MG63 (cell line): ENCODE measurements at regions not wholly inside any gene's neighbourhood (a gene's known extent, or its start where the extent isn't known, plus 50 kb on each side); places are given as distances from the start of the nearest gene placed in this dataset.

Experiments used
- DNase-seq: peaks from one replicate; pipeline ENCODE4 v3.0.0-alpha.2; 2020
- H3K27me3 ChIP-seq: fragments of 250-450 bp; sonication (Bioruptor Pico); 2 replicates; pipeline ENCODE4 v1.5.1; 2020; ENCODE audit warnings: mild to moderate bottlenecking, moderate library complexity
- H3K36me3 ChIP-seq: fragments of 250-450 bp; sonication (Bioruptor Pico); 2 replicates; pipeline ENCODE4 v1.5.1; 2020; ENCODE audit warnings: mild to moderate bottlenecking, moderate library complexity
- H3K4me3 ChIP-seq: fragments of 250-450 bp; sonication (Bioruptor Pico); 2 replicates; pipeline ENCODE4 v1.5.1; 2020; ENCODE audit warnings: mild to moderate bottlenecking, moderate library complexity
- H3K9me3 ChIP-seq: fragments of 250-450 bp; sonication (Bioruptor Pico); 2 replicates; pipeline ENCODE4 v1.5.1; 2020; ENCODE audit warnings: mild to moderate bottlenecking, moderate library complexity

DNA sequence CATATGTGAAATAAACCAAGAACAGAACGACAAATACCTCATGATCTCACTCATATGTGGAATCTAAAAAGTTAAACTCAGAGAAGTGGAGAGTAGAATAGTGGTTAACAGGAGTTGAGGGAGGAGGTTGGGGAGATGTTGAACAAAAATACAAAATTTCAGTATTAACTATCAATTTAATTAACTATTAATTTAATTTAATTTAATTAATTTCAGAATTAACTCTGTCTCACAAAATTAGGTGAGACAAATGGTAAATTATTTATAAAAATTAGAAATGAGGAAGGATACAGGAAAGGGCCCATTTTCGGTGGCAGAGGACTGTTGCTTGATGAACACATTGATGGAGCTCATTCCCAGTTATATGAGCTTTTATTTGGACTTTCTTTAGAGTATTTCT lies 166.0 kb upstream of the FAM83B start:
- Histone ChIP-seq H3K9me3 (no peaks in the 10 kb centered on the region), H3K4me3 (no peak overlapping the region), H3K36me3 (no peaks in the 10 kb centered on the region), H3K27me3 (no peaks in the 10 kb centered on the region)
- no peak for DNase-seq

DNA sequence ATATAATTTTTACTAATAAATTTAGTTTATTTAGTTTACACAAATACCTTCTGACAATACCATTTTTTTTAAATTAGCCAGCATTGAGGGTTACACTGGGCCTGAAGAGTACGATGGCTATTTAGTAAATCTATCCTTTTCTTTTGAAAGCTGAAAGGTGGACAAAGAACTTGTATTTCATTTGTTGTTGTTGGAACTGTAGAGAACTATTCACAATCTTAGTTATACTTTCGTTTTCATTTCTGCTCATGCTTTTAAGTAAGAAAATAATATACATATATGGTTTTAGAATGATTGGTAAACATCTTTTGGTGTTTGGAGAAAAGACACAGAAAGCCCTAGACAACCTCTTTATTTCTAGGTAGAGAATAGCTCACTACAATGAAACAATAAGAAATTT lies 165.3 kb upstream of the FAM83B start:
- no peaks in the 10 kb centered on the region for H3K36me3 ChIP-seq
- DNase-seq, result no peak

DNA sequence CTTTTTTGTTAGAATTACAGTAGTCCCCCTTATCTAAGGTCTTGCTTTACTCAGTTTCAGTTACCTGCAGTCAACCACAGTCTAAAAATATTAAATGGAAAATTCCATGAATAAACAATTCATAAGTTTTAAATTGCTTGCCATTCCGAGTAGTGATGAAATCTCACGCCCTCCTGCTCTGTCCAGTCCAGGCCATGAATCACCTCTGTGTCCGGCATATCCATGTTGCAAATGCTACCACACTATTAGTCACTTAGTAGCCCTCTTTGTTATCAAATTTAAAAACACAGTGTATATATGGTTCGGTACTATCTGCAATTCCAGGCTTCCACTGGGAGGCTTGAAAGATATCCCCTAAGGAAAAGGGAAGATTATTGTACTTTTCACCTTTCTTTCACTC lies 164.6 kb upstream of the FAM83B start:
- Histone ChIP-seq H3K9me3 (no peaks in the 10 kb centered on the region), H3K4me3 (no peak overlapping the region), H3K27me3 (no peaks in the 10 kb centered on the region), H3K36me3 (no peaks in the 10 kb centered on the region)
- DNase-seq, result peak; percentile 1

More for the DNA sequence above, 165.3 kb upstream of the FAM83B start:
- H3K4me3 ChIP-seq, result no peak overlapping the region
- no peaks in the 10 kb centered on the region for H3K27me3 ChIP-seq
- no peaks in the 10 kb centered on the region for H3K9me3 ChIP-seq

DNA sequence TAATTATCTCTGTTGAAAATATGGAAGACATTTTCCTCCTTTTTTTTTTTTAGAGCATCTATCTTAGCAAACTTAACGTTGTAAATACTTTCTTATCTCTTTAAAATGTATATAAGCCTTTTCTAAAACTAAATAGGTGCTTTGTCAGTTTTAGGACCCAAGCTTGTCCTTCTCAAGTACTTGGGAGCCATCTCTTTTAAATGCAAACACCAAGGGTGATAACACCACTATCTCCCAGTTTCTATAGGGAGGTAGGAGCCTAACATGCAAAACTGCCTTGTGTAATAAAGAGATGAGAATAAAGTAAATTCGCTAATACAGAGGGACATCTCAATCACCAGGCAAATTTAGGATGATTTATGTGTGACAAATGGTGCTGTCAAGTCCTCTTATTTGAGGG lies 157.0 kb upstream of the FAM83B start:
- H3K36me3 ChIP-seq, result no peaks in the 10 kb centered on the region
- H3K27me3 ChIP-seq, result no peaks in the 10 kb centered on the region
- H3K9me3 ChIP-seq, result no peaks in the 10 kb centered on the region
- H3K4me3 ChIP-seq, result no peak overlapping the region
- DNase-seq, result no peak

DNA sequence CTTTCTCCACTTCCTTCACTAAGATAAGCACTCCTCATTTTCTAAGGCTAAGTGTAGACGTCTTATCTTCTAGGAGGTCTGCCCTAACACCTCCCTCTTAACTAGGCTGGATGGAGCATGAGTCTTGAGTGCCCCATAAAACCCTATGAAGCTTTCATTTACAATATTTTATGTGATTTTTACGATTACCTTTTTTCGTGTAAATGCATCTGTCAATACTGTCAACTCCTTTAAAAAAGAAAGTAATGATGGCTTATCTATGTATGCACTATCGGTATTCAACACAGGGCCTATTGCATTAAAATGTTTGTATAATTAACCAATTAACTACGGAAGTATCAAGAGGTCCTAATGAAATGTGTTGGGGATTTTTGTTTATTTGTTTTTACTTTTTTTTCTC lies 156.0 kb upstream of the FAM83B start:
- Histone ChIP-seq H3K9me3 (no peaks in the 10 kb centered on the region), H3K4me3 (no peak overlapping the region), H3K36me3 (no peaks in the 10 kb centered on the region), H3K27me3 (no peaks in the 10 kb centered on the region)
- DNase-seq, result no peak

DNA sequence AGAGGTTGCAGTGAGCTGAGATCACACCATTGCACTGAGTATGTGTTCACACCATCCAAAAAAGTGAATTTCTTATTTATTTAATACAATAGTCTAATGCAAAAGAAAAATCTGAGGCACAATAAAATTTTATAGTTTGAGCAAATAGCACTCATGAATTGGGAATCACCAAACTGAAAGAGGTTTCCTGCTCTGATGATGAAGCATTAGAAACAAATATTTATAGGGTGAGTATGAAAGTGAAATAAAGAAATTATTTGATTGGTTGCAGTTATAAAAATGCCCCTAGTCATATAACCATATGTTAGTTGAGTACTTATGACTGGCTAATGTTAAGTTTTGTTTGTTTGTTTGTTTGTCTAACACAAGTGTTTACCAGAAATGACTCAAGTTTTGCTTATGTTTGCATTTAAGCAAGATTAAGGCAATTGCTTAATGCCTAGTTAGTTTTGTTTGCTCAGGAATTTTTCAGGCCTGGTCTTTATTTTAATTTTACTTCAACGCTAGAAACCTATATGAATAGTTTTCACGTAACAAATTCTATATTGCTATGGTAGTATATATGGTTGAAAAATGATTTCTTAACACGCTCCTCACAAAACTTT lies 151.5 kb upstream of the FAM83B start:
- H3K4me3 ChIP-seq, result no peak overlapping the region
- no peaks in the 10 kb centered on the region for H3K36me3 ChIP-seq
- H3K9me3 ChIP-seq, result no peaks in the 10 kb centered on the region
- DNase-seq, result no peak
- H3K27me3 ChIP-seq, result no peaks in the 10 kb centered on the region

DNA sequence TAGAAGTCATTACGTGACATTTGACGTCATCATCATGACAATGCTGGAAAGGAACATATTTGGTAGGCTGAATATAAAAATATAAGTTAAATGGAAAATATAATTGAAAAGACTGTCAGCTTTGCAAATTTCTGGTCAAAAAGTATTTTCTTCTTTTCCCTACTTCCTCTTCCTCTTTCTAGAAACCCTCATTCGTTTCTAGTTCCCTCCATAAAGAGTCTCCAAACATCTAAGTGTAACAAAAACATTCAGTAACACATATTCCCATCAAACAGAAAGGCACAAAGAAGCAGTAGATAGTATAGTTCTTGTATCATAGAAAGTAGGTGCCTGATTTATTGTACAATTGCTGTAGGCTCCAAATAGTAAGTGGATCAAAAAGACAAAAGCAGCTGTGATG lies 150.8 kb upstream of the FAM83B start:
- DNase-seq, result no peak
- H3K4me3 ChIP-seq, result no peak overlapping the region
- no peaks in the 10 kb centered on the region for H3K27me3 ChIP-seq
- no peaks in the 10 kb centered on the region for H3K9me3 ChIP-seq
- H3K36me3 ChIP-seq, result no peaks in the 10 kb centered on the region

DNA sequence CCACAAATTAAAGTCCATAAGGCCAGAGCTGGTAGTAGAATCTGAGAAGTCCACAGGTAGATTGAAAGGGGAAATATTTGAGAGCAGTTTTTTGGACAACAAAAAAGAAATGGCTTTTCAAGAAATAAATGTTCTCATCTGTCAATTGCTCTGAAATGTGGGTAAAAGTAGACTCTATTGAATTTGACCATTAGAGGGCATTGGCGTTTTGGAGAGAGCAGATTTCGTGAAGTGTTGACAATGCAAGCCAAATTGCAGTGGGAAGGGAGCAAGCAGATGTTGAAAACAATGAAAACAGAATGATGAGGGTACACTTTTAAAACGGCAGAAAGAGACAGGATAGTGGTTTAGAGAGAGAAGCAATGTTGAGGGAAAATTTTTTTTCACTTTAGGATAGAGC lies 149.1 kb upstream of the FAM83B start:
- Histone ChIP-seq H3K9me3 (no peaks in the 10 kb centered on the region), H3K27me3 (no peaks in the 10 kb centered on the region), H3K36me3 (no peaks in the 10 kb centered on the region), H3K4me3 (no peak overlapping the region)
- DNase-seq, result no peak

DNA sequence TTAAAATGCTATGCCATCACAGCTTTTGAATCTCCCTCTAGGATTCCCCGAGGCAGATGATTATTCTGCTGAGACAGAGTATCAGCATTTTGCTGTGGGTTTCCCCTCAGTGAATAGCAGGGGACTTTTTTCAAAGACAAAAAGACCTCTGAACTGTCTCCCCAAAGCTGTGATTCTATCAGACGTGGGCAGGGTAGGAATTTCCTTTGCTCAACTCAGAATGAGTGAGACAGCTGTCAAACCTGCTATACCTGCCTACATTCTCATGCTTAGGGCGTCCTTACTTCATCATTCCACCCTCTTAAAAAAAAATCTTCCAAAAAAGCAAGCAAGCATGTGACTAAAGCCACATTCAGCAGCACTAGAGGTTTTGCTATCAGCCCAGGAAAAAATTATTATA lies 147.6 kb upstream of the FAM83B start:
- Histone ChIP-seq H3K9me3 (no peaks in the 10 kb centered on the region), H3K4me3 (no peak overlapping the region), H3K36me3 (no peaks in the 10 kb centered on the region), H3K27me3 (no peaks in the 10 kb centered on the region)
- no peak for DNase-seq

DNA sequence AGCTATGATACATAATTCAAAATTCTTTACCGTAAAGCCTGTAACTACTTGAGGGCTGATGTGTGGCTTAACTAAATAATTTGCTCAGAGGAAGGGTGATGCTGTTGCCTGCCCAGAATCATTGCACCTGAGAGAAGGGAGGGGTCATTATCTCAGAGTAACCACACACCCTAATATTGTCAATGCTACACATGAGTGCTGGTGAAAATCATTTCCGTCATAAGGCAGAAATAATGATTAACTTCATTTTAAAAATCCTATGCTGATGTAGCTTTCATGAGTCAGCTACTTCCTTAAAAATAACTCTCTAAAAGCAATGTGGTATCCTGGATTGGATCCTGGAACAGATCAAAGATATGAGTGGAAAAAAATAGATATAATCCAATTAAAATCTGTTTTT lies 146.4 kb upstream of the FAM83B start:
- H3K27me3 ChIP-seq, result no peaks in the 10 kb centered on the region
- no peaks in the 10 kb centered on the region for H3K9me3 ChIP-seq
- H3K4me3 ChIP-seq, result no peak overlapping the region
- no peaks in the 10 kb centered on the region for H3K36me3 ChIP-seq
- DNase-seq, result no peak

DNA sequence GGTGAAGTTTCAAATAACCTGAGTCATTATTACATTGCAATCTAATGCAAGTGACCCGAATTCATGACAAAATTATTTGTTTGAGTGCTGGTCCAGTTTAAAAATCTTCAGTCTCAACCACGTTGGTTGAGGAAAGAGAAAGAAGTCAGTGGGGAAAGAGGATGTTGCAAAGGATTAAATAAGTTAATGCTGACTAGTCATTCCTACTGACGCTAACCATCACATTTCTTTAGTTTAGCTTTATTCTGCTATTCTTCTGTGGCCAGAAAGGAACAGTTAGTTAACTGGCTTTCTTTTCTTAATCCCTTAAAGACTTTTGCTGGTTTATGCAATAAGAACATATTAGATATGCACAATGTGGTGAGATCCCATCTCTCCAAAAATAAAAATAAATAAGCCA lies 143.8 kb upstream of the FAM83B start:
- Histone ChIP-seq H3K4me3 (no peak overlapping the region), H3K36me3 (no peaks in the 10 kb centered on the region), H3K27me3 (no peaks in the 10 kb centered on the region), H3K9me3 (no peaks in the 10 kb centered on the region)
- DNase-seq, result no peak

DNA sequence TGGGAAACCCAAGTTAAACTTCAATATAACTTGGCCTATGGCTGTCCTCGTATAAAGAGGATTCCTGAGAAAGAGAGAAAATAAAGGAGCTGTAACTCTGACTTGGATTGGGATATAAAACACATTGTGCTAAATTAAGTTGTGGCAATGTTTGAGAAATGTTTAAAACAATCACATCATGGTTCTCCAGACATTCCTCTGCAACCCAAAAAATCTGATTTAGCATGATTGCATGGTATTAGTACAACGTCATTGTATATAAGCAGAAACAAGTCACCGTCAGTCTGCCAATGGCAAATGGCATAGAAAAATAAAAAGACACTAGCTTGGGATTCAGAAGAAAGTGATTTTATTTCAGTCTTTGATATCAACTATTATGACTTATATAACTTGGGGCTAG lies 140.2 kb upstream of the FAM83B start:
- H3K4me3 ChIP-seq, result no peak overlapping the region
- H3K36me3 ChIP-seq, result no peaks in the 10 kb centered on the region
- no peaks in the 10 kb centered on the region for H3K9me3 ChIP-seq
- H3K27me3 ChIP-seq, result no peaks in the 10 kb centered on the region
- no peak for DNase-seq

DNA sequence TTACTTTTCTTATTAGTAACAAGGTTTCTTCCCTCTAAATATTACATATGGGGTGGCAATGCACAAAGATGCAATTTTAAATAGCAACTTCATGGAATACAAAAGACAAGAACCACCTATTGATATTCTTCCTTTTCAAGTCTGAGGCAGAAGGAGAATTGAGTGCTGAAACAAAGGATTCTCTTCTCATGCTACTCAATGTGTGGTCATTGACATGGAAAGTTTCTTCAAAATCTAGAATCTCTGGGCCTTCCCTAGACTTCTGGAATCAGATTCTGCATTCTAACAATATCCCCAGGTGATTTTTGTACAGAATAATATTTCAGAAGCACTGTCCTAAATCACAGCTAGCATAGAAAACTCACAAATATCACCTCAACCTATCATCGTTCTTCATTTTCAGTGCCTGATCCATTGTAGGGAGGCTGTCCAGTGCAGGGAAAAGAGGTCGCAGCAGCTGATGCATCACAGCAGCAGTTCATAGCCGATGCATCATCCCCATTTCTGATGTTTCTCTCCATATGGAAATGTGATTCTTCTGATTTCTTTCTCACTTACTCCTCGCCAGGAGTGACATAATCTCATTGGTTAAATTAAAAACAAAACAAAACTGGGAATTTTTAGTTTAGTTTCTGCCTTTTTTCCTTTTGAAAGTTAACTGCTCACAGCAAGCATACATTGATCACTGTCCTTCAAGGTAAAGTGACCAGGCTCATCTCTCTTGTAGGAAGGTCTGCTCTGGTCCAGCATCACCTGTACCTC lies 139.5 kb upstream of the FAM83B start:
- Histone ChIP-seq H3K9me3 (no peaks in the 10 kb centered on the region), H3K4me3 (no peak overlapping the region), H3K27me3 (no peaks in the 10 kb centered on the region), H3K36me3 (no peaks in the 10 kb centered on the region)
- DNase-seq, result no peak

DNA sequence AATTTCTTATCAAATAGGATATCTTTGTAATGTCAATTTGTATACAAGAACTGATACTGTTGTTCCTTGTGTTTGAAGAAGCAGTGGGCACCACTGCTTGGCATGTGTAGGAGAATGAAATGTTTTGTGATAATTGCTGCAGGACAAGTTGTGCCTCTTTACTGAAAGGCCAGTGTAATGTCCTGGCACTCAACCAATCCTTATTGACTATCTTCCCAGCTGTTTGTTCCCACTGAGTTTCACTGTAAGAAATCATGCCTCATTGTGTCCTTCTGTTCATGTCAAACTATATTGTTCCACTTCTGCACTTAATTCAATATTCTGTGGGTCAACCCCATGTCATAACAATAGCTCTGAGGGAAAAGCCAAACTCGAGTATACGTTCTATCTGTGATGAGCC lies 136.1 kb upstream of the FAM83B start:
- Histone ChIP-seq H3K36me3 (no peaks in the 10 kb centered on the region), H3K4me3 (no peak overlapping the region), H3K9me3 (no peaks in the 10 kb centered on the region), H3K27me3 (no peaks in the 10 kb centered on the region)
- no peak for DNase-seq

DNA sequence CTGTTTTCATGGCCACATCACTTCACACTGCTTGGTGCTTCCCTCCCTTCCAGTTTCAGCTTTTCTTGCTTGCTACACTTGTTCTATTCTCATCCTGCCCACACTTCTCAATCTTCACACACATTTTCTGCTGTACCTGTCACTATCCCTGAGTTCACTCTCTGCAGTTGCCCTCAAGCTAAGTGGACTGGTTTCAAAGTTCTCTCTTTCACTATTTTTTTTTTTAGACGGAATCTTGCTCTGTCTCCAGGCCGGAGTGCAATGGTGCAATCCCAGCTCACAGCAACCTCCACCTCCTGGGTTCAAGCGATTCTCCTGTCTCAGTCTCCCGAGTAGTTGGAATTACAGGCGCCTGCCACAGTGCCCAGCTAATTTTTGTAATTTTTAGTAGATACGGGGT lies 130.6 kb upstream of the FAM83B start:
- H3K9me3 ChIP-seq, result no peaks in the 10 kb centered on the region
- no peaks in the 10 kb centered on the region for H3K27me3 ChIP-seq
- DNase-seq, result no peak
- no peaks in the 10 kb centered on the region for H3K36me3 ChIP-seq
- H3K4me3 ChIP-seq, result no peak overlapping the region

DNA sequence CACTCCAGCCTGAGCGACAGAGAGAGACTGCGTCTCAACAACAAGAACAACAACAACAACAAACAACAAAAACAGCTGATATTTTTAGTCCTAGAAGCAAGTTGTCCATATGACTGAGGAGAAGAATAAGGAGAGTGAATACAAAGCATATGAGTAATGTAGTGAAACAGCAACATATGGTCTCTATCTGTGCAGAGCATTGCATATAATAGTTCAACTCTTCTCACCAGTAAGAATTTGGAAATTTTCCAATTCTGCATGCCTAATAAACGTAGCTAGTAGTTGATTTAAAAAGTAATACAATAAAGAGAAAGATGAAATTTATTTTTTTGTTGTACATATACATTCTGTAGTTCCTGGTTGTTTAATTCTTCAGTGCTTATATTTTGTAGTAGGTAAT lies 129.7 kb upstream of the FAM83B start:
- no peaks in the 10 kb centered on the region for H3K36me3 ChIP-seq
- DNase-seq, result no peak
- no peaks in the 10 kb centered on the region for H3K9me3 ChIP-seq
- no peaks in the 10 kb centered on the region for H3K27me3 ChIP-seq
- no peak overlapping the region for H3K4me3 ChIP-seq

DNA sequence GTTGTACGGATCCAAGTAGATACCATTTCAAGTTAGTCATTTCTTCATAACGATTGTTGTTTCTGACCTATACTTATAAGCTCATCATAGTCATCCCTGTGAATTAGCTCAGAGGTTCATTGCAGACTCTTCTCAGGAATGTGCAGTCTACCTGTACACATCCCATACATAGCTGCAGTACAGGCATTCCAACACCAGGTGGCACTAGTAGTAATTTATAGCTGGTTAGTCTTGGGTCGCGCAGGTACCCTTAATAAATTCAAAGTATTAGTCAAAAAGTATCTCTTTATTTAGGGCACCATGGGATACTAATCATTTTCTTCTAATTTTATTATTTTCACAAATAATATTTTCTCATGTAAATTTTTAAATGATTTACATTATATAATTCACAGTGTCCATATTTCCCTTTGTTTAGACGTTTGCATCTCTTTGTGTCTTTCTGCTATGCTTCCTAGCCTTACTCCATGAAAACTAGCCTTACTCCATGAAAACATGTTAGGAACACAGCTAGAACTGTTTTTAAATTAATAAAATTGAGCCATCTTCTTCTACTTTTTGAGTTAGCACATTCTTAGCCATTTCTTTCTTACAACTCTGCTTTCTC lies 128.6 kb upstream of the FAM83B start:
- no peaks in the 10 kb centered on the region for H3K36me3 ChIP-seq
- DNase-seq, result peak; percentile 12
- no peak overlapping the region for H3K4me3 ChIP-seq
- no peaks in the 10 kb centered on the region for H3K9me3 ChIP-seq
- H3K27me3 ChIP-seq, result no peaks in the 10 kb centered on the region

DNA sequence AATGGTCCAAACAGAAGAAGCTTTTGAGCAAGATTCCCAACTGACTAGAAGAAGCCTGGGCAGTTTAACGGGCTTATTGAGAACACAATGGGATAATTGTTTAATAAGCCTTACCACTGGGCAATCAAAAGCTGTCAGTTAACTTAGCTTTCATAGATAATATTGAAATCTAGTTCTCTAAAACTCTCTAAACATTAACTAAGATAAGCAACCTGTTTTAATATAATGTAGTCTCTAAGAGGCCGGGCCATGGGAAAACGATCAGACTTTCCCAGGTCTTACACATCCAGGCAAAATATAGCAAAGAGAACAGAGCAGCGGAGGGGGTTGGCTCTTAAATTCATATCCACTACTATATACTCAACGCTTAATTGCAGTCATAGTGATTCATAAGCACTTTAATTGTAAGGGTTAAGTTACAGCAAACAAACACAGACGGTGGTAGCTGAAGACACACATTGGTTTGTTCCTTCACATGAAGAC lies 128.0 kb upstream of the FAM83B start:
- DNase-seq, result no peak
- no peaks in the 10 kb centered on the region for H3K27me3 ChIP-seq
- H3K9me3 ChIP-seq, result no peaks in the 10 kb centered on the region
- no peaks in the 10 kb centered on the region for H3K36me3 ChIP-seq
- no peak overlapping the region for H3K4me3 ChIP-seq
